ENCODE measurements at regions not wholly inside any gene's neighbourhood (a gene's known extent, or its start where the extent isn't known, plus 50 kb on each side); places are given as distances from the start of the nearest gene placed in this dataset.

DNA sequence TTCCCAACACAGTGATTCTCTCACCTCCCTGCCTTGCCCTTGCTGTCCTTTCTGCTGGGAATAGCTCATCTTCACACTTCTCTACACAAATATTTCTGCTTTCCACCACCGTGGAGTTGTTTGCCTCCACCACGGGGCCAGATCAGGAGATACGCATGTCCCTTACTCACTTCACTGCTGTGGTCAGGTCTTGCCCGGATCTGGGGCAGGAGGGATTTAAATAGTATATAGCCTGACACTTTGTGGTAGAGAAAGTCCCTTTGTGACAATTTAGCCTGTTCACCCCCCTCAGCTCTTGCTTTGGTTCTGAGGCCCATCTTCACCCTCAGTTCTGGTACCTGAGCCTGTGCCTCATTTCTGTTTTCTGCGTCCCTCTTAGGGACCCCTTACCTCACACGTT, 92.6 kb upstream of the PREP start:
- DNase-seq (ENCODE audit: low read depth in 2 of 2): no peak

DNA sequence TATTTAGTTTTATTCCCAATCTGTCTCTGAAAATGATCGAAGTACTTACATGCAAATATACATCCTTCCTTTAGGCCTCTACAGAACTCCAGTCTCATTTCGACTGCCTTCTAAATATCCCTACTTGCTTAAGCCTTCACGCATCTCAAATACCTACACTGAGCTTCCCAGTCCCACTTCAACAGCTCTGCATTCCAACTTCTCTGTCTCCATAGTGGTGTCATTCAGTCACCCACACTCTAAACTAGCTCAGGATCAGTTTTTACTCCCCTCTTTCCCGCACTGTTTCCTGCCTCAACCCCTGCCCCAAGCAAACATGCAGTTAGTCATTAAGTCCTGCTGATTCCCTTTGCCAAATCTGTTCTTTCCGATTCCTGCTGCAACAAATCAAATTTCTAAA, 91.8 kb upstream of the PREP start:
- no peak for DNase-seq (ENCODE audit: low read depth in 2 of 2)

GRCh38 chr6:105493736-105494135, 90.9 kb upstream of the PREP start:
- no peak for DNase-seq (ENCODE audit: low read depth in 2 of 2)

GRCh38 chr6:105492706-105493673, 90.1 kb upstream of the PREP start:
- DNase-seq (ENCODE audit: low read depth in 2 of 2): no peak

GRCh38 chr6:105489216-105489530, 86.3 kb upstream of the PREP start:
- DNase-seq (ENCODE audit: low read depth in 2 of 2): no peak

DNA sequence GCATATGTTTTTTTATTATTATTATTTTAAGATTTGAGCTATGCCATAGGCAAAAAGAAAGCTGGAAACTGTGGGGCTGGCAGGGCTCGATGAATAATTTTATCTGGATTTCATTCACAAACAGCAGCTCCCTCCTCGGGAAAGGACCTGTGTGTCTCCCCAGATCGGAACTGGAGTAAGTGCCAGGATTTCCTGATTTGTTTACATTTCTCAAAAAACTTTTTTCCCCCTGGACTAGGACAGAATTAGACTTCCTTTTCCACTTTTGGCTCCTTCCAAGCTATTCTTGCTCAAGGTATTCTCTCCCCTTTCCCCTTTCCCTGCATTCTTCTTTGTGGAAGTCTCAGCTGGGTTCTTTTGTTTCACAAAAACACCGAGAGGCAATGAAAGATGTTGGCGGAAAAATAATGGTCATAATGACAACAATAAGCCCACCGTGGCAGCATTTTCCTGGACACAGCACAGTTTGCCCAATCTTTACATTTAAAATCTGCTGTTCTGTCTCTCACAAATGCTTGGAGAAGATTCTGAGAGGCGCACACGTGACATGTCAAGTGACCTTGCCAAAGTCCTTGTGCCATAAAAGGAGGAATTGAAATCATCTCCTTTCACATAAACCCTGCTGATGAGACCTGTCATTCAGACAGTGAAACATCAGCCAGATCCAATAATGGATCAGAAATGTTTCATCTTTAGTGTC, 85.8 kb upstream of the PREP start:
- no peak for DNase-seq (ENCODE audit: low read depth in 2 of 2)

- DNase-seq (ENCODE audit: low read depth in 2 of 2): no peak
These were observed 84.3 kb upstream of the PREP start for GRCh38 chr6:105487040-105487790.

- DNase-seq (ENCODE audit: low read depth in 2 of 2): no peak
These were observed 82.6 kb upstream of the PREP start for GRCh38 chr6:105485456-105485855.

- no peak for DNase-seq (ENCODE audit: low read depth in 2 of 2)
These were observed 81.6 kb upstream of the PREP start for GRCh38 chr6:105484238-105485161.

- no peak for DNase-seq (ENCODE audit: low read depth in 2 of 2)
These were observed 80.6 kb upstream of the PREP start for GRCh38 chr6:105483492-105483891.

- DNase-seq (ENCODE audit: low read depth in 2 of 2): no peak
These were observed 80.0 kb upstream of the PREP start for GRCh38 chr6:105482921-105483320.

DNA sequence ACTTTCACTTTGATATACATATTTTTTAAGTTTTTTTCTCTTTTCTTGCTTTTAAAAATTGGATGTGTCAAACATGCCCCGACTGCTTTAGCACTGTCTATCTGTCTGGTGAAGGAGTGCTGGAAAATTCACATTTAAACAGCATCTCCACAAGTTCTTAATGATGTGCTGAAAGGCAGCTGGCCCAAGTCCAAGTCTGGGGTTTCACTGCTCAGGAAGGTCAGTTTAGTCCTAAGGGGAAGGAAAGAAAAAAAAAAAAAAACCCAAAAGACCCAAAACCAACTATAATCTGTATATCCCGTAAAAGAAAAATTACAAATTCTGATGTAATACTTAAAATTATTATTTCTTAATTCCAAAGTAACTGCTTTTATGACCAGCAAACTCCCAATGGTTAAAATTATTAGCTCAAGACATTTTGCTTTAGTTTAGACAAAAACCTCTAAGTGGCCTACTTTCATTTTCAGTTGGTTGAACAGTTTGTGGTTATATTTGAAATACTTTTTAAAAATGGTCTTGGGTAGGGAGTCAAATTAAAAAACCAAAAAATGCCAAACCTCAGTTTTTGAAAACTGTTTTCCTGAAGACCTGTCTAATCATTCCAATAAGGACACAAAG, 79.5 kb upstream of the PREP start:
- no peak for DNase-seq (ENCODE audit: low read depth in 2 of 2)

GRCh38 chr6:105476978-105477377, 74.1 kb upstream of the PREP start:
- no peak for DNase-seq (ENCODE audit: low read depth in 2 of 2)

DNA sequence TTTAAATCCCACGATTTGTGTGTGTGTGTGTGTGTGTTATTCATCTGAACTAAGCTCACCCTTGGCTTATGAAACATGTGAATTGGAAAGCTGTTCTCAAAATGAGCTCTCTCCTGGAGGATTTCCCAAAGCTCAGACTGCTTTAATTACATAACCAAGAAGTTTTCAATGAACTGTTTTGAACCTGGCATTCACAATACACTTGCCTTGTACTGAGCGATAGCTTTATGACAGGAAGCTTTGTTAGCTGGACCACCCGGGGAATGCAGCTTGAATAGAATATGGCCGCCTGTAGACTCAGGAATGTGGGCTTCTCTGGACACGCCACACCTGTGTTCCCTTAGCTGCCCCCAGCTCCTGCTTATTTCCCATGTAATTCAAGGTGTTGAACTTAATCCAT, 71.4 kb upstream of the PREP start:
- no peak for DNase-seq (ENCODE audit: low read depth in 2 of 2)

GRCh38 chr6:105469946-105470345, 67.1 kb upstream of the PREP start:
- DNase-seq (ENCODE audit: low read depth in 2 of 2): no peak

DNA sequence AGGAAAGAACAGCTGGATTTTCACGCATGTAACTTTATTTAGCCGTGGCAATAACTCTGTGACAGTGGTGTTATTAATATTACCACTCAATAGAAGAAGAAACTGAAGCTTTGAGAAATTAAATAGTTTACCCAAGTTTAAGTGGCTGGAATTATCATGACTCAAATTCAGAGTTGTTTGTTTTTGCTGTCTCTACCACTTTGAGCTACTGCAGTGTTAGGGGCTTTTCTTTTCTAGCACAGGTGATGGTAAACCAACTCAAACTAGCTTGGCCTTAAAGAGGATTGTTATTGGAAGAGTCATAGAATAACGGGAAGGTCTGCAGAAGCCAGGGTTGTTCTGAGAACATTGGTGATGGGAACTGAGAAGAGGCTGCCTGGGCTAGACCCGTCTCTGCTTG, 66.0 kb upstream of the PREP start:
- no peak for DNase-seq (ENCODE audit: low read depth in 2 of 2)

DNA sequence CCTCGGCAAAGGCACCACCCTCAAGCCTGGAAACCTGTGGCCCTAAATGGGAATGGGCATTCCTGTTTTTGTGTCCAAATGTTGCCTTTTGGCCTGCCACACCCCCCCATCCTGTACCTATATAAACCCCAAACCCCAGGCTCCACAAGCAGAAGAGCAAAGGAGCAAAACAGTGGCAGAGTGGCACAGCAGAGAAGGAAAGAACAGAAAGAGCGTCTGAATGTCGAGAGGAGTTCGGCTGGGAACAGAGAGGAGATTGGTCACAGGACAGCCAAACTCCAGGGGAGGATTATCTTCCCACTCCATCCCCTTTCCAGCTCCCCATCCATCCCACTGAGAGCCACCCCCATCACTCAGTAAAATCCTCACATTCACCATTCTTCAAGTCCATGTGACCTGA, 58.0 kb upstream of the PREP start:
- no peak for DNase-seq (ENCODE audit: low read depth in 2 of 2)

GRCh38 chr6:105459864-105460263, 57.0 kb upstream of the PREP start:
- DNase-seq (ENCODE audit: low read depth in 2 of 2): no peak

DNA sequence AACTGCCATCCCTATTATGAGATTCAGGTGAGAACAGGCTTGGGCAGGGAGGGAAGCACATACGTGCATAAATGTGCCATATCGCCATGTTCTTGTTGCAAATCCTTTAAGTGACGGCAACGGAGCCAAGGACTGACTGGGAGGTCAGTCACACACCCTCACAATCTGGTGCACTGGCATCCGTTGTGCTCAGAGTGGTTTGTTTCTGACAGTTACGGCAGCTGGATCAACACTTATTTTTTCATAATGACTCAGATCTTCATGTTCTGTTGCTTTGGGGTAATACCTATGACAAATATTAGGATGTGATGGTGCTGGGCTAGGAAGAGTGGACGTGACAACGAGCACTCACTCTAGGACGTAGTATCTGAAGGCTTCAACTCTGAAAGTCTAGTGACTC, 56.2 kb upstream of the PREP start:
- no peak for DNase-seq (ENCODE audit: low read depth in 2 of 2)

GRCh38 chr6:105458551-105458950, 55.7 kb upstream of the PREP start:
- no peak for DNase-seq (ENCODE audit: low read depth in 2 of 2)

DNA sequence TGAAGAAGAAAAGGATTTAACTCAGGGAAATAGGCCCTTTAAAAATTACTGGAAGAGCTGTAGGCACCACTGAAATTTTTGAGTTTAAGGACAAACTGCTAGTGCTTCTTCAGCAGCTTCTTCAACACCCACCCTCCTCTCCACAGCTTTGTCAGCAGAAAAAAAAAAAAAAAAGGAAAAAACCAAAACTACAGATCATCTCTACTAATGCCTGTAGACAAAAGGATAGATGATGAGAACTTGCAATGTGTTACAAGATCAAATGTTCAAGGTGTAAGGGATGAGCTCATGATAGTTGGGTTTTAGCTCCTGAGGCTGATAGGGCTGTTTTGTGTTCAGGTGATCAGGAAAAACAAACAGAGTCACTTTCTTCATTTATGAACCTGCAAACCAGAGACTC, 55.2 kb upstream of the PREP start:
- DNase-seq (ENCODE audit: low read depth in 2 of 2): no peak

Data from activated CD8-positive, alpha-beta memory T cell treated with anti-CD3 and anti-CD28 coated beads for 4 hours (primary cell).